GM18517 (cell line): ENCODE measurements at regions not wholly inside any gene's neighbourhood (a gene's known extent, or its start where the extent isn't known, plus 50 kb on each side); places are given as distances from the start of the nearest gene placed in this dataset.

Source experiments
- ATAC-seq: cut with Tn5 transposase; IDR thresholded peaks from one replicate; pipeline ENCODE4 v1.9.1; 2021; ENCODE audit warnings: mild to moderate bottlenecking, moderate library complexity; ENCODE audit not compliant: unreplicated experiment

- ATAC-seq: no peak
These were observed 777.1 kb downstream of the LIG4 start for GRCh38 chr13:107438251-107438650.

- no peak for ATAC-seq
These were observed 781.0 kb downstream of the LIG4 start for GRCh38 chr13:107434347-107434746.

GRCh38 chr13:107427536-107427935 is 787.8 kb downstream of the LIG4 start:
- no peak for ATAC-seq

GRCh38 chr13:107422421-107422820 is 792.9 kb downstream of the LIG4 start:
- ATAC-seq: no peak

- no peak for ATAC-seq
These were observed 793.4 kb downstream of the LIG4 start for GRCh38 chr13:107421951-107422350.

GRCh38 chr13:107421028-107421427 is 794.3 kb downstream of the LIG4 start:
- no peak for ATAC-seq

- ATAC-seq: no peak
These were observed 802.3 kb downstream of the LIG4 start for GRCh38 chr13:107413005-107413404.

GRCh38 chr13:107407074-107407473 is 808.3 kb downstream of the LIG4 start:
- no peak for ATAC-seq

GRCh38 chr13:107395927-107396662 is 819.2 kb downstream of the LIG4 start:
- ATAC-seq: no peak

- ATAC-seq: no peak
These were observed 823.1 kb downstream of the LIG4 start for GRCh38 chr13:107392205-107392604.

GRCh38 chr13:107387525-107387924 is 819.6 kb upstream of the ARGLU1 start:
- ATAC-seq: no peak

- no peak for ATAC-seq
These were observed 811.6 kb upstream of the ARGLU1 start for GRCh38 chr13:107379407-107380155.

- no peak for ATAC-seq
These were observed 808.6 kb upstream of the ARGLU1 start for GRCh38 chr13:107376341-107377125.

GRCh38 chr13:107375701-107376340 is 807.9 kb upstream of the ARGLU1 start:
- no peak for ATAC-seq

- ATAC-seq: no peak
These were observed 806.1 kb upstream of the ARGLU1 start for GRCh38 chr13:107374038-107374437.

GRCh38 chr13:107373551-107373950 is 805.6 kb upstream of the ARGLU1 start:
- no peak for ATAC-seq

- no peak for ATAC-seq
These were observed 802.3 kb upstream of the ARGLU1 start for GRCh38 chr13:107370015-107370785.

GRCh38 chr13:107367258-107367657 is 799.3 kb upstream of the ARGLU1 start:
- no peak for ATAC-seq

- ATAC-seq: no peak
These were observed 797.7 kb upstream of the ARGLU1 start for GRCh38 chr13:107365466-107366215.

- no peak for ATAC-seq
These were observed 796.7 kb upstream of the ARGLU1 start for GRCh38 chr13:107364658-107365057.
